Body of pancreas (tissue), 4 donors: ENCODE measurements at regions not wholly inside any gene's neighbourhood (a gene's known extent, or its start where the extent isn't known, plus 50 kb on each side); places are given as distances from the start of the nearest gene placed in this dataset.

Experiments
- POLR2A ChIP-seq, 3 donors: fragments of 450-650 bp; IDR thresholded peaks; one replicate each; pipeline ENCODE4 v1.6.1; 2016; ENCODE audit warnings: antibody characterized with exemption in 3 of 3, mild to moderate bottlenecking in 2 of 3
- TF ChIP-seq, protein P1 (sequence below), 7 experiments: fragments of 450-650 bp in 4 of 7; fragments of 200-600 bp in 3 of 7; sonication (generic) in 3 of 7; IDR thresholded peaks; one replicate each; pipeline ENCODE4 v1.5.1; 2016 to 2019; ENCODE audit warnings: antibody characterized with exemption in 7 of 7

GRCh38 chr1:70866542-70867264 is 180.9 kb downstream of the PTGER3 start:
- TF ChIP-seq, protein P1, sequence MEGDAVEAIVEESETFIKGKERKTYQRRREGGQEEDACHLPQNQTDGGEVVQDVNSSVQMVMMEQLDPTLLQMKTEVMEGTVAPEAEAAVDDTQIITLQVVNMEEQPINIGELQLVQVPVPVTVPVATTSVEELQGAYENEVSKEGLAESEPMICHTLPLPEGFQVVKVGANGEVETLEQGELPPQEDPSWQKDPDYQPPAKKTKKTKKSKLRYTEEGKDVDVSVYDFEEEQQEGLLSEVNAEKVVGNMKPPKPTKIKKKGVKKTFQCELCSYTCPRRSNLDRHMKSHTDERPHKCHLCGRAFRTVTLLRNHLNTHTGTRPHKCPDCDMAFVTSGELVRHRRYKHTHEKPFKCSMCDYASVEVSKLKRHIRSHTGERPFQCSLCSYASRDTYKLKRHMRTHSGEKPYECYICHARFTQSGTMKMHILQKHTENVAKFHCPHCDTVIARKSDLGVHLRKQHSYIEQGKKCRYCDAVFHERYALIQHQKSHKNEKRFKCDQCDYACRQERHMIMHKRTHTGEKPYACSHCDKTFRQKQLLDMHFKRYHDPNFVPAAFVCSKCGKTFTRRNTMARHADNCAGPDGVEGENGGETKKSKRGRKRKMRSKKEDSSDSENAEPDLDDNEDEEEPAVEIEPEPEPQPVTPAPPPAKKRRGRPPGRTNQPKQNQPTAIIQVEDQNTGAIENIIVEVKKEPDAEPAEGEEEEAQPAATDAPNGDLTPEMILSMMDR (IDR thresholded peaks at IDR 0.05): peak in 4 of 7 experiments; percentile 13 to 53 (median 33)
- no peak for TF ChIP-seq POLR2A (IDR thresholded peaks at IDR 0.05)
